Progenitor cell of endocrine pancreas (in vitro differentiated cells): ENCODE measurements at regions not wholly inside any gene's neighbourhood (a gene's known extent, or its start where the extent isn't known, plus 50 kb on each side); places are given as distances from the start of the nearest gene placed in this dataset.

Experiments
- DNase-seq: peaks from one replicate; pipeline ENCODE4 v3.0.0; 2021; ENCODE audit warnings: low spot score; ENCODE audit not compliant: unreplicated experiment
- H3K27ac Mint-ChIP-seq: 2 replicates; pipeline ENCODE4 v1.8.0; 2021; ENCODE audit warnings: mild to moderate bottlenecking, moderate library complexity, mixed read lengths
- H3K27me3 Mint-ChIP-seq: 2 replicates; pipeline ENCODE4 v1.8.0; 2021; ENCODE audit warnings: mixed read lengths
- H3K36me3 Mint-ChIP-seq: 2 replicates; pipeline ENCODE4 v1.8.0; 2022; ENCODE audit warnings: mixed read lengths; ENCODE audit not compliant: insufficient read depth
- H3K4me1 Mint-ChIP-seq: 2 replicates; pipeline ENCODE4 v1.8.0; 2021; ENCODE audit warnings: low read depth, mixed read lengths
- H3K4me3 Mint-ChIP-seq: 2 replicates; pipeline ENCODE4 v1.8.0; 2021; ENCODE audit warnings: low read depth, mild to moderate bottlenecking, moderate library complexity, mixed read lengths
- H3K9me3 Mint-ChIP-seq: 2 replicates; pipeline ENCODE4 v1.8.0; 2021; ENCODE audit warnings: low read depth, mixed read lengths
- TF ChIP-seq, protein P1 (sequence below): fragments of 200-600 bp; sonication (generic); IDR thresholded peaks from one replicate; pipeline ENCODE4 v1.5.0; 2021; ENCODE audit warnings: antibody characterized with exemption, mild to moderate bottlenecking; ENCODE audit not compliant: unreplicated experiment

DNA sequence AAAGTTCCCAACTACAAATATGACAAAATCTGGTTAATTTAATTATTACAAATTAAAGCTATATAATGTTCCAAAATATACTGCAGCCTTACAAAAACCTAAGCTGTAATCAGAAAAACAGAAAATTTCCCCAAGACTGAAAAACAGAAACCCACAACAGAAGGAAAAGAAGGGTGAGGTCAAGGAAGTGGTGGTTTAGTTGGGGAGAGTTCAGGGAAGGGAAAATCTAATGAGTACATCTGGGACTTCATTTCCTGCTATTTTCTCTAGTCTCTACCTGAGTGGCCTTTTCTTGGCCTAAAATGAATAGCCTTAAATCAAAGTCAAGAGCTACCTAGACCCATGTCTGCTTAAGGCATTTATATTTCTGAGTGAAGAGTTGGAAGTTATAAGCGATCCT, 66.2 kb upstream of the BEND6 start:
- TF ChIP-seq, protein P1, sequence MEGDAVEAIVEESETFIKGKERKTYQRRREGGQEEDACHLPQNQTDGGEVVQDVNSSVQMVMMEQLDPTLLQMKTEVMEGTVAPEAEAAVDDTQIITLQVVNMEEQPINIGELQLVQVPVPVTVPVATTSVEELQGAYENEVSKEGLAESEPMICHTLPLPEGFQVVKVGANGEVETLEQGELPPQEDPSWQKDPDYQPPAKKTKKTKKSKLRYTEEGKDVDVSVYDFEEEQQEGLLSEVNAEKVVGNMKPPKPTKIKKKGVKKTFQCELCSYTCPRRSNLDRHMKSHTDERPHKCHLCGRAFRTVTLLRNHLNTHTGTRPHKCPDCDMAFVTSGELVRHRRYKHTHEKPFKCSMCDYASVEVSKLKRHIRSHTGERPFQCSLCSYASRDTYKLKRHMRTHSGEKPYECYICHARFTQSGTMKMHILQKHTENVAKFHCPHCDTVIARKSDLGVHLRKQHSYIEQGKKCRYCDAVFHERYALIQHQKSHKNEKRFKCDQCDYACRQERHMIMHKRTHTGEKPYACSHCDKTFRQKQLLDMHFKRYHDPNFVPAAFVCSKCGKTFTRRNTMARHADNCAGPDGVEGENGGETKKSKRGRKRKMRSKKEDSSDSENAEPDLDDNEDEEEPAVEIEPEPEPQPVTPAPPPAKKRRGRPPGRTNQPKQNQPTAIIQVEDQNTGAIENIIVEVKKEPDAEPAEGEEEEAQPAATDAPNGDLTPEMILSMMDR = no peak

DNA sequence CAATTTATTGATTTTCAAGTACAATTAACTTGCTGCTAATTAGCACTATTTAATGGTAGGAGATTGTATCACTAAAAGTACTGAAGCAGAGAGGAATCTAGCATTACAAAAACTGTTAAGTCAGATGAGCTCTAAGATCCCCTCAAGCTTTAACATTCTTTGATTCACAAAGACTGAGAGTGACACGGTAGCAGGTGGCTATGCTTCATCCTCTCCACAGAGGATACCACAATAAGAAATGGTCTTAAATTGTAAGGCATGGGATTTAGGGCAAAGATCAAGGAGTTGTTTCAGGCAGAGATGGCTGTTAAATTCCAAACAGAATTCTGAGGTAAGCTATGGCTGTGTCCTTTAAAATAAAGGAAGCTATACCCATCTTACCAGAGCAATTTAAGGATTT, 67.8 kb upstream of the BEND6 start:
- H3K27me3 Mint-ChIP-seq = peaks cover 18% of the 10 kb centered on the region
- no peaks in the 10 kb centered on the region for H3K9me3 Mint-ChIP-seq
- TF ChIP-seq, protein P1 = no peak
- H3K4me3 Mint-ChIP-seq = no peak overlapping the region
- H3K4me1 Mint-ChIP-seq = peaks cover 11% of the 10 kb centered on the region
- H3K36me3 Mint-ChIP-seq = no peaks in the 10 kb centered on the region
- no peak overlapping the region for H3K27ac Mint-ChIP-seq
- no peak for DNase-seq

More for the DNA sequence above, 66.2 kb upstream of the BEND6 start:
- Mint-ChIP-seq H3K27me3 (peaks cover 18% of the 10 kb centered on the region), H3K36me3 (no peaks in the 10 kb centered on the region), H3K4me1 (peaks cover 9% of the 10 kb centered on the region), H3K4me3 (no peak overlapping the region), H3K27ac (no peak overlapping the region), H3K9me3 (no peaks in the 10 kb centered on the region)
- no peak for DNase-seq

DNA sequence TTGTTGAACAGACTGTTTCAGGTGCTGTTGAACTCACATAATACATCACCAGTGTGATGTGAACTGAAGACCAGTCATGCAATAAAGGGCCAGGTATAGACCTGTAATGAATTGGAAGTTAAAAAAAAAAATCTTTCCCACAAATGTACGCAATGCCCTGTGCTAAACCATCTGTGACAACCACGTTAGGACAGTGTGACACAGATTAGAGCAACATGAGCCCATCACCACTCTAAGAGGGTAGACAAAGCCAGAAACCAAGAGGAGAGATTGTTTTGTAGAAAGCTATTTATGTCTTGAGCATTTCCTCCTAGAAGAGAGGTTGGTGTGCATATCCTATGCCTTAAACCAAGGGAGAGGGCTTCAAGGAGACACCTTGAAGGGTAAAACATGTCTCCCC, 77.0 kb upstream of the BEND6 start:
- Mint-ChIP-seq H3K4me3 (no peak overlapping the region), H3K27ac (no peak overlapping the region), H3K4me1 (peaks cover 2% of the 10 kb centered on the region), H3K9me3 (peaks cover 3% of the 10 kb centered on the region), H3K27me3 (peaks cover 14% of the 10 kb centered on the region), H3K36me3 (no peaks in the 10 kb centered on the region)
- DNase-seq = no peak
- TF ChIP-seq, protein P1 = no peak

DNA sequence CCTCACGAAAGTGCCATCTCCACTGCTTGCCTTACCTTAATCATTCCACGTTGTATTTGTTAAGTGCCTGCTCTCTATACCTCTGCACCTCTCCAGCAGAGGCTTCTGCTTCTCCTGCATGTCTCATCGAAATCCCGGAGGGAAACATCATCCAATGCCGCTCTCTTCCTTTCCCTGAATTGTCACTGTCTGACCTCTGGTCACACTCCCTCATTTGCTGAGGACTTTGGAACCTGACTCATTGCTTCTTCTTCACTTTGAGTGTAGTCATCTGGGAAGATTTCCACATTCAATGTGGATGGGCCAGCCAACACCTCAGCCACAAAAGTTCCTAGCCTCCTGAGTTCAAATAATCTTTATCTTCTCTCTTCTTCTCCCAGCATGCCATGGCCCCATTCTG, 78.9 kb upstream of the BEND6 start:
- no peak overlapping the region for H3K27ac Mint-ChIP-seq
- H3K9me3 Mint-ChIP-seq = peaks cover 3% of the 10 kb centered on the region
- H3K4me3 Mint-ChIP-seq = no peak overlapping the region
- no peaks in the 10 kb centered on the region for H3K36me3 Mint-ChIP-seq
- no peak for DNase-seq
- TF ChIP-seq, protein P1 = no peak
- H3K27me3 Mint-ChIP-seq = peaks cover 14% of the 10 kb centered on the region
- H3K4me1 Mint-ChIP-seq = no peaks in the 10 kb centered on the region

DNA sequence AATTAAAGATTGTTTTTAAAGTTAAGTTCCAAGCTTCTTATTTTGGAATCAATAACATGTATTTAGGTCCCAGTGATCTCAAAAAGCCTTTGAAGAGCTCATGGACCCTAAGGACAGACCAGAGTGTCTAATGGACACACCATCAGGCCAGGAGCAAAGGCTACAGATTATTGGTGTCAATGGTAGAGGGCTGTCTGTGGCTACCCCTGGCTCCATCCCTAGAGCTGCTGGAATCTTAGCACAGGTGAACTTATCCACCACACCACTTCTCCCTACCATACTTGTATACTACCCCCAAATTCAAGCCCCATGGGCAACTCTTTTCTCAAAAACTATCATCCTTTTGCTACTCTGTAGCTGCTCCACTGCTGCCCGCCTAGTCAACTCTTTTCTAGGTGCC, 79.4 kb upstream of the BEND6 start:
- no peak overlapping the region for H3K27ac Mint-ChIP-seq
- H3K9me3 Mint-ChIP-seq = peaks cover 3% of the 10 kb centered on the region
- no peak for DNase-seq
- H3K36me3 Mint-ChIP-seq = no peaks in the 10 kb centered on the region
- H3K4me1 Mint-ChIP-seq = no peaks in the 10 kb centered on the region
- peaks cover 14% of the 10 kb centered on the region for H3K27me3 Mint-ChIP-seq
- TF ChIP-seq, protein P1 = no peak
- no peak overlapping the region for H3K4me3 Mint-ChIP-seq
